Lower leg skin (tissue), 3 donors: ENCODE measurements at regions not wholly inside any gene's neighbourhood (a gene's known extent, or its start where the extent isn't known, plus 50 kb on each side); places are given as distances from the start of the nearest gene placed in this dataset.

Experiments used
- POLR2A ChIP-seq, 2 donors: fragments of 450-650 bp; IDR thresholded peaks; one replicate each; pipeline ENCODE4 v1.6.1; 2016 to 2017; ENCODE audit warnings: antibody characterized with exemption in 2 of 2, mild to moderate bottlenecking in 1 of 2, moderate library complexity in 1 of 2
- TF ChIP-seq, protein P1 (sequence below), 3 donors: fragments of 450-650 bp; IDR thresholded peaks; one replicate each; pipeline ENCODE4 v1.5.1; 2016; ENCODE audit warnings: antibody characterized with exemption in 3 of 3, mild to moderate bottlenecking in 3 of 3, moderate library complexity in 2 of 3

- TF ChIP-seq, protein P1, sequence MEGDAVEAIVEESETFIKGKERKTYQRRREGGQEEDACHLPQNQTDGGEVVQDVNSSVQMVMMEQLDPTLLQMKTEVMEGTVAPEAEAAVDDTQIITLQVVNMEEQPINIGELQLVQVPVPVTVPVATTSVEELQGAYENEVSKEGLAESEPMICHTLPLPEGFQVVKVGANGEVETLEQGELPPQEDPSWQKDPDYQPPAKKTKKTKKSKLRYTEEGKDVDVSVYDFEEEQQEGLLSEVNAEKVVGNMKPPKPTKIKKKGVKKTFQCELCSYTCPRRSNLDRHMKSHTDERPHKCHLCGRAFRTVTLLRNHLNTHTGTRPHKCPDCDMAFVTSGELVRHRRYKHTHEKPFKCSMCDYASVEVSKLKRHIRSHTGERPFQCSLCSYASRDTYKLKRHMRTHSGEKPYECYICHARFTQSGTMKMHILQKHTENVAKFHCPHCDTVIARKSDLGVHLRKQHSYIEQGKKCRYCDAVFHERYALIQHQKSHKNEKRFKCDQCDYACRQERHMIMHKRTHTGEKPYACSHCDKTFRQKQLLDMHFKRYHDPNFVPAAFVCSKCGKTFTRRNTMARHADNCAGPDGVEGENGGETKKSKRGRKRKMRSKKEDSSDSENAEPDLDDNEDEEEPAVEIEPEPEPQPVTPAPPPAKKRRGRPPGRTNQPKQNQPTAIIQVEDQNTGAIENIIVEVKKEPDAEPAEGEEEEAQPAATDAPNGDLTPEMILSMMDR (IDR thresholded peaks at IDR 0.05) = no peak
- no peak for TF ChIP-seq POLR2A (IDR thresholded peaks at IDR 0.05)
These were observed 289.2 kb upstream of the MAD2L1 start for GRCh38 chr4:120355881-120356280.
